ENCODE measurements at regions not wholly inside any gene's neighbourhood (a gene's known extent, or its start where the extent isn't known, plus 50 kb on each side); places are given as distances from the start of the nearest gene placed in this dataset.
"Not testable (repeated sequence)": the region's sequence is repeated elsewhere in the genome, so short reads cannot be mapped to it uniquely, and the experiment has no call there.

- no peak for DNase-seq (ENCODE audit: low spot score)
- H3K27ac ChIP-seq = no peak overlapping the region
- no peak overlapping the region for H3K4me3 ChIP-seq
- peaks cover 0 to 3% of the 10 kb centered on the region in 2 donors for H3K27me3 ChIP-seq
- H3K4me1 ChIP-seq = peaks cover 0 to 3% of the 10 kb centered on the region in 2 donors
- H3K9me3 ChIP-seq = no peaks in the 10 kb centered on the region
- TF ChIP-seq, protein P1, sequence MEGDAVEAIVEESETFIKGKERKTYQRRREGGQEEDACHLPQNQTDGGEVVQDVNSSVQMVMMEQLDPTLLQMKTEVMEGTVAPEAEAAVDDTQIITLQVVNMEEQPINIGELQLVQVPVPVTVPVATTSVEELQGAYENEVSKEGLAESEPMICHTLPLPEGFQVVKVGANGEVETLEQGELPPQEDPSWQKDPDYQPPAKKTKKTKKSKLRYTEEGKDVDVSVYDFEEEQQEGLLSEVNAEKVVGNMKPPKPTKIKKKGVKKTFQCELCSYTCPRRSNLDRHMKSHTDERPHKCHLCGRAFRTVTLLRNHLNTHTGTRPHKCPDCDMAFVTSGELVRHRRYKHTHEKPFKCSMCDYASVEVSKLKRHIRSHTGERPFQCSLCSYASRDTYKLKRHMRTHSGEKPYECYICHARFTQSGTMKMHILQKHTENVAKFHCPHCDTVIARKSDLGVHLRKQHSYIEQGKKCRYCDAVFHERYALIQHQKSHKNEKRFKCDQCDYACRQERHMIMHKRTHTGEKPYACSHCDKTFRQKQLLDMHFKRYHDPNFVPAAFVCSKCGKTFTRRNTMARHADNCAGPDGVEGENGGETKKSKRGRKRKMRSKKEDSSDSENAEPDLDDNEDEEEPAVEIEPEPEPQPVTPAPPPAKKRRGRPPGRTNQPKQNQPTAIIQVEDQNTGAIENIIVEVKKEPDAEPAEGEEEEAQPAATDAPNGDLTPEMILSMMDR (IDR thresholded peaks at IDR 0.05) = no peak
- H3K36me3 ChIP-seq = no peaks in the 10 kb centered on the region
Measured at GRCh38 chr1:18578271-18578670, 52.4 kb upstream of the PAX7 start.

- not testable (repeated sequence) for H3K9me3 ChIP-seq; H3K4me3 ChIP-seq; DNase-seq (ENCODE audit: low spot score); H3K27me3 ChIP-seq; H3K36me3 ChIP-seq; H3K4me1 ChIP-seq; H3K27ac ChIP-seq
Measured at GRCh38 chr1:18579267-18579666, 51.4 kb upstream of the PAX7 start.

DNA sequence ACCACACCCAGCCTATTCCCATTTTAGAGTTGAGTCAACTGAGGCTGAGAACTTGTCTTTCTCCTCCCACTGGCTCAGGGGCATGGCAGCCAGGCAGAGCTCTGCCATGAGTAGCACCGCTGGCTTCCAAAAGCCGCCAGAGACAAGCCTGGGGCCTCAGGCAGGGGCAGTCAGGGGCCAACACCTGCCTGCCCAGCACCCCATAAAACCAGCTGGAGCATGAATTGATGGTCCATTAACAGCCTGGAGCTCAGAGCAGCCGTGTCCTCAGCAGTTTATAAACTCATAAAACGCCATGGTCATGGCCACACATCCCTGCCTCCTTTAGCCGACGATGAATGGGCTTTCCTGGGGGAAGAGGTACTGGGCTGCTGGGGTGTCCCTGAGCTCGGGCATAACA is 50.6 kb upstream of the PAX7 start:
- peaks cover 0 to 3% of the 10 kb centered on the region in 2 donors for H3K27me3 ChIP-seq
- TF ChIP-seq, protein P1 (IDR thresholded peaks at IDR 0.05) = no peak

GRCh38 chr1:18580691-18581419 is 49.8 kb upstream of the PAX7 start:
- H3K4me1 ChIP-seq = peaks cover 0 to 8% of the 10 kb centered on the region in 2 donors
- H3K27ac ChIP-seq = no peak overlapping the region
- H3K36me3 ChIP-seq = no peaks in the 10 kb centered on the region
- H3K9me3 ChIP-seq = no peaks in the 10 kb centered on the region
- H3K4me3 ChIP-seq = no peak overlapping the region
- no peak for DNase-seq (ENCODE audit: low spot score)
- H3K27me3 ChIP-seq = peaks cover 0 to 3% of the 10 kb centered on the region in 2 donors
- TF ChIP-seq, protein P1 (IDR thresholded peaks at IDR 0.05) = no peak

More for the DNA sequence above, 50.6 kb upstream of the PAX7 start:
- no peak for DNase-seq (ENCODE audit: low spot score)
- H3K36me3 ChIP-seq = no peaks in the 10 kb centered on the region
- no peak overlapping the region for H3K4me3 ChIP-seq
- H3K9me3 ChIP-seq = no peaks in the 10 kb centered on the region
- H3K4me1 ChIP-seq = peaks cover 0 to 8% of the 10 kb centered on the region in 2 donors
- no peak overlapping the region for H3K27ac ChIP-seq

Measured in right atrium auricular region (tissue), 2 donors.